Body of pancreas (tissue), 4 donors: ENCODE measurements at regions not wholly inside any gene's neighbourhood (a gene's known extent, or its start where the extent isn't known, plus 50 kb on each side); places are given as distances from the start of the nearest gene placed in this dataset.
"Not testable (repeated sequence)": the region's sequence is repeated elsewhere in the genome, so short reads cannot be mapped to it uniquely, and the experiment has no call there.

Experiments
- ATAC-seq: fragments of 150-250 bp; one replicate; pipeline ENCODE4 v1.9.1; 2016
- DNase-seq, 4 donors: peaks; one replicate each; pipeline ENCODE4 v3.0.0-alpha.2; 2019
- H3K27ac ChIP-seq, 4 donors: fragments of 200-600 bp; sonication (generic); 1 replicate in 3 of 4; 2 replicates in 1 of 4; pipeline versions ENCODE4 v1.5.1 to v1.6.1; 2016 to 2019; ENCODE audit warnings: mild to moderate bottlenecking in 1 of 4, mixed read lengths in 1 of 4, moderate library complexity in 1 of 4
- H3K27me3 ChIP-seq, 2 donors: fragments of 200-600 bp; sonication (generic); one replicate each; pipeline ENCODE4 v1.6.0; 2016; ENCODE audit warnings: mild to moderate bottlenecking in 1 of 2
- H3K36me3 ChIP-seq, 2 donors: fragments of 200-600 bp; sonication (generic); replicated peaks in 1 of 2; 2 replicates each; pipeline ENCODE4 v1.5.1; 2016; ENCODE audit warnings: low read depth in 2 of 2; ENCODE audit not compliant: insufficient read depth in 1 of 2
- H3K4me1 ChIP-seq: fragments of 200-600 bp; sonication (generic); one replicate; pipeline ENCODE4 v1.6.0; 2016
- H3K4me3 ChIP-seq, 2 donors: fragments of 200-600 bp; sonication (generic); 1 replicate in 1 of 2; 2 replicates in 1 of 2; pipeline ENCODE4 v1.5.1; 2016 to 2019
- H3K9me3 ChIP-seq, 3 donors: fragments of 200-600 bp; sonication (generic); 1 replicate in 2 of 3; 2 replicates in 1 of 3; pipeline ENCODE4 v1.5.1; 2016
- WGBS, 2 donors: methylation state at CpG; one replicate each; pipeline ENCODE4 v1.1.5; 2017; 5-methylcytosine and 5-hydroxymethylcytosine counted together
- intact Hi-C: fragments of 100-400 bp; cut with DNase I; formaldehyde crosslinking; loops from one replicate; pipeline ENCODE4 v1.15.1; 2023

- H3K9me3 ChIP-seq, H3K27ac ChIP-seq, H3K36me3 ChIP-seq, H3K4me1 ChIP-seq, intact Hi-C loops, H3K4me3 ChIP-seq, DNase-seq, ATAC-seq, H3K27me3 ChIP-seq: not testable (repeated sequence)
- no CpG with 5 or more reads among the region's 9 CpGs for WGBS, 2 donors
These were observed 524.7 kb downstream of the GOLGA6L6 start for GRCh38 chr15:20016941-20017340.

DNA sequence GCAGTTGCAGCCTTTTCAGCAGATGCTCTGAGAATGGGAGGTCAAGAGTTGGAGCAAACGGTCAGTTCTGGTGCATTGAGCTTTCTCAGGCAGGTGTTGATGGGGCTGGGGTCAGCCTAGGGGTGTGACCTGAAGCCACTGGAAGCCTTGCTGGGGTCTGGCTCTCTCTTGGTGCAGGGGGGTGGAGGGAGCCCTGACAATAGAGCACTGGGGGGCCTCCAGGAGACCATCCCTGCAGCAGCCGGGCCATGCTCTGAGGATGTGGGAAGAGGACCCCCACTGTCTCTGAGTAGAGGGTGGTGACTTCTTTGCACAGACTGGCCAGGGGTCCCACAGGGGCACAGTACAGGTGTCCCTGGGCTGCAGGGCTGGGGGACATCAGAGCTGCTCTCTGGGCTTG, 528.8 kb downstream of the GOLGA6L6 start:
- H3K9me3 ChIP-seq, H3K4me1 ChIP-seq, H3K36me3 ChIP-seq, H3K27ac ChIP-seq, H3K4me3 ChIP-seq, ATAC-seq, DNase-seq, intact Hi-C loops, H3K27me3 ChIP-seq: not testable (repeated sequence)
- 17% methylated on average over 1 of the region's 2 CpGs; no CpG with 5 or more reads in 1 of the 2 donors for WGBS, 2 donors

- DNase-seq, intact Hi-C loops, H3K9me3 ChIP-seq, H3K27ac ChIP-seq, H3K27me3 ChIP-seq, ATAC-seq, H3K4me3 ChIP-seq, H3K4me1 ChIP-seq, H3K36me3 ChIP-seq: not testable (repeated sequence)
- 20 to 42% methylated on average over 1 to 4 of the region's 9 CpGs for WGBS, 2 donors
These were observed 530.8 kb downstream of the GOLGA6L6 start for GRCh38 chr15:20010759-20011158.

DNA sequence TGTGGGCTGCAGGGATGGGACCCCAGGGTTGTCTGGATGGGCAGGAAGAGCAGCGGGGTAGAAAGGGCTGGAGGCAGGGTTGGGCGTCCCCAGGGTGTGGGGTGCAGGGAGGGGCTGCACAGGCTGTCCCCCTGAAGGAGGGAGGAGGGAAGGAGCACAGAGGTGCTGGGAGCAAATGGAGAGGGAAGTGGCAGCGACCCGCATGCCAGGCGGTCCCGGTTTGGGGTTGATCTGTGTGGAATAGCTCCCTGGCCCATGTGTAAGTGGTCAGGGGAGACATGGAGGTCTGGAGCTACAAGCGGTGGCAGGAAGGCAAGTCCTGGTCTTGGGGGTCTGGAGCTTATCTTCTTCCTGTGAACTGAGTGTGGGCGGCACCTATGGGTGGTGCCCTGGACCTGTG, 532.0 kb downstream of the GOLGA6L6 start:
- no CpG with 5 or more reads among the region's 8 CpGs for WGBS, 2 donors
- H3K27ac ChIP-seq, intact Hi-C loops, H3K9me3 ChIP-seq, H3K36me3 ChIP-seq, H3K27me3 ChIP-seq, DNase-seq, H3K4me1 ChIP-seq, ATAC-seq, H3K4me3 ChIP-seq: not testable (repeated sequence)

GRCh38 chr15:20007338-20007737, 534.3 kb downstream of the GOLGA6L6 start:
- H3K36me3 ChIP-seq, H3K4me3 ChIP-seq, ATAC-seq, H3K27ac ChIP-seq, intact Hi-C loops, H3K9me3 ChIP-seq, H3K4me1 ChIP-seq, DNase-seq, H3K27me3 ChIP-seq: not testable (repeated sequence)
- WGBS, 2 donors, result 30 to 51% methylated on average over 3 of the region's 4 CpGs

DNA sequence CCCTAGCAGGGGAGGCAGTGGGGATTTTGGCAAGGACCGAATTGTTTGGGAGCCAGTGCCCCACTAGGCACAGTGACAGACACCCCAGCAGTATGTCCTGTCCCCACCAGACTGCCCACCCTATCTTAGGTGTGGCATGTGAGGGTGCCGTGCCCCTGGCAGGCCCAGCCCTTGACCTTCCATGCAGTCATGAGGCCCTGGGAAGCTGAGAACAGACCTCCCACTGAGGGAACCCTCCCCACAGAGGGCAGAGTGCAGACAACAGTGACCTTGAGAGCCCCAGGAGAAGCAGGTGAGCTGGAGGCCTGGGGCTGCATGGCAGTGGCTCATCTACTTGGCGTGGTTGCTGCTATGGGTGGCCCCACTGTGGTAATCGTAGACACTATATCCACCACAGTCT, 538.1 kb downstream of the GOLGA6L6 start:
- DNase-seq, H3K4me3 ChIP-seq, H3K27me3 ChIP-seq, H3K9me3 ChIP-seq, H3K4me1 ChIP-seq, ATAC-seq, H3K36me3 ChIP-seq, intact Hi-C loops, H3K27ac ChIP-seq: not testable (repeated sequence)
- WGBS, 2 donors, result 50% methylated on average over 2 of the region's 4 CpGs

- 29 to 36% methylated on average over 1 of the region's 2 CpGs for WGBS, 2 donors
- H3K4me3 ChIP-seq, ATAC-seq, H3K9me3 ChIP-seq, DNase-seq, H3K27me3 ChIP-seq, H3K36me3 ChIP-seq, H3K27ac ChIP-seq, H3K4me1 ChIP-seq, intact Hi-C loops: not testable (repeated sequence)
These were observed 539.0 kb downstream of the GOLGA6L6 start for GRCh38 chr15:20002560-20002959.

- ATAC-seq, H3K27ac ChIP-seq, DNase-seq, intact Hi-C loops, H3K4me3 ChIP-seq, H3K9me3 ChIP-seq, H3K36me3 ChIP-seq, H3K27me3 ChIP-seq, H3K4me1 ChIP-seq: not testable (repeated sequence)
- WGBS, 2 donors, result 11 to 27% methylated on average over 3 of the region's 4 CpGs
These were observed 544.9 kb downstream of the GOLGA6L6 start for GRCh38 chr15:19996574-19997194.

DNA sequence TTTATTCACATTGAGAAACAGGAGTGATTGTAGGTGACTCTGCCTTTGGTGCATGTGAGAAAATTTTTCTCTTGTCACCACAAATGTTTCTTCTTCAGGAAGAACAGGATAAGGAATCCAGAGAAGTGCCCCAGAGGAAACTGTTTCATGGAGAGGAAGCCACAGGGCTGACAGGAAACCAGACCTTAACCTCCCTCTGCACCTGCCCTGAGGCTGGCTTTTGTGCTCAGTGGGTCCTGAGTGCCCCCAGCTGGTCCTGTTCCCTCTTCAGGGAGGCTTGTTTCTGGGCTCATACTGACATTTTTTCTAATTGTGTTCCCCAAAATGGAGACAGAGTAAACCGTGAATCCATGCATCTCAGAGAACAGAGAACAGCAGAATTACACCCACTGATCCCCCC, 546.3 kb downstream of the GOLGA6L6 start:
- DNase-seq, H3K9me3 ChIP-seq, intact Hi-C loops, H3K4me1 ChIP-seq, H3K27ac ChIP-seq, H3K4me3 ChIP-seq, ATAC-seq, H3K27me3 ChIP-seq, H3K36me3 ChIP-seq: not testable (repeated sequence)
- WGBS, 2 donors, result 25% methylated on average over 1 of the region's 1 CpG; no CpG with 5 or more reads in 1 of the 2 donors
